Stimulated activated CD4-positive, alpha-beta T cell treated with anti-CD3 and anti-CD28 coated beads, Interleukin-12 subunit alpha, Interleukin-12 subunit beta, amount 100 ng/mL, for 4 hours (primary cell): ENCODE measurements at regions not wholly inside any gene's neighbourhood (a gene's known extent, or its start where the extent isn't known, plus 50 kb on each side); places are given as distances from the start of the nearest gene placed in this dataset.
"Not testable (repeated sequence)": the region's sequence is repeated elsewhere in the genome, so short reads cannot be mapped to it uniquely, and the experiment has no call there.

ENCODE experiments used
- DNase-seq: peaks from one replicate; pipeline ENCODE4 v3.0.0-alpha.2; 2020

DNA sequence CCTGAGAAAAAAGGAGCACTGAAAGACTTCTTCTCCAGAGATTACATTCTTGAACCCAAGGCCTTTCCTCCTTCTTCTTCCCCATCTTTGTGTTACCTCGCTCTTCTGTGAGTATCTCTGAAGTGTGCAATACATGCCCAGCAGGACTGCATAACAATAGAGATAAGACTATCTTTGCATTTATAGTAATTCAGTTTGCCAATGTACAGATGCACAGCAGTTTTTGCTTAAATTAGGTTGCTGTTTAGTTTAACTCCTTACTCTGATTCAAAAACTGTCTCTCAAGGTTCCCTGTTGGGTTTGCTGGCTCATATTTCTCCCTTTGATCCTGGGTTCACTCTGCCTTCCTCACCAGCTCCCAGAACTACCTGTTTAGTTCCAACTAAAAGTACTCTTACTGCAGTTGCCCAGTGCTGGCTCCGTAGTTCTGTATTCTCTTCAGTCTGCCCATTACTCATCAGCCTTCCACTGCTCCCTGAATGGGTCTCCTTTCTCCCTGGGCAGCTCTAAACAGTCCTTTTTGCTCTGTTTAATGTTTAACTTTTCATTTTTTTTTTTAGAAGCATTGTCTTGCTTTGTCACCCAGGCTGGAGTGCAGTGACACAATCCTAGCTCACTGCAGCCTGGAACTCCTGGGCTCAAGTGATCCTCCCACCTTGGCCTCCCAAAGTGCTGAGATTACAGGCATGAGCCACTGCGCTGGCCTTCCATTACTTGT, 180.6 kb upstream of the CAND1 start:
- no peak for DNase-seq

- DNase-seq: no peak
Observed at GRCh38 chr12:67091204-67091603, 178.0 kb upstream of the CAND1 start.

DNA sequence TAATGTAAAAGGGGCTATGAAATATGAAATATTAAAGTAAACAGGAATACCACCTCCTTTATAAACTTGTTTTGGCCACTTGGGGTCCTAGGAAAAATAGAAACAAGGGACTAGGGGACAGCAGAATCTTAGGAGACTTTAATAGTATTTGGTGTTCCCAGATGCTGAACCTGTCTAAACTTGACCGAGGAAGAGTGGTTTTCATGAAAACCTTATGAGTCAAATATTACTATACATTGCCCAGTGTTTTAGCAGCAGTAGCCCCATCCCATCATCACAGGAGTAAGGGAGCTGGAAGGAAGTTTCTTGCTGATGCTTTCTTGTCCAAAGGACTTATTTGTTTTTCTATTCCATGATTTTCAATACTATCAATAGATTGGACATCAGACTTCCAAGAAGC, 177.5 kb upstream of the CAND1 start:
- no peak for DNase-seq

DNA sequence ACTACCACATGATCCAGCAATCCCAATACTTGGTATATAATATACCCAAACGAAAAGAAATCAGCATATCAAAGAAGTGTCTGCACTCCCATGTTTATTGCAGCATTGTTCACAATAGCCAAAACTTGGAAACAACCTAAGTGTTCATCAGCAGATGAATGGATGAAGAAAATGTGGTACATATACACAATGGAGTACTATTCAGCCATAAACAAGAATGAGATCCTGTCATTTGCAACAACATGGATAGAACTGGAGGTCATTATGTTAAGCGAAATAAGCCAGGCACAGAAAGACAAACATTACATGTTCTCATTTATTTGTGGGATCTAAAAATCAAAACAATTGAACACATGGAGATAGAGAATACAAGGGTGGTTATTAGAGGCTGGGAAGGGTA, 176.2 kb upstream of the CAND1 start:
- DNase-seq: not testable (repeated sequence)

GRCh38 chr12:67096533-67097318, 172.4 kb upstream of the CAND1 start:
- no peak for DNase-seq

- no peak for DNase-seq
Observed at GRCh38 chr12:67099858-67100257, 169.3 kb upstream of the CAND1 start.

DNA sequence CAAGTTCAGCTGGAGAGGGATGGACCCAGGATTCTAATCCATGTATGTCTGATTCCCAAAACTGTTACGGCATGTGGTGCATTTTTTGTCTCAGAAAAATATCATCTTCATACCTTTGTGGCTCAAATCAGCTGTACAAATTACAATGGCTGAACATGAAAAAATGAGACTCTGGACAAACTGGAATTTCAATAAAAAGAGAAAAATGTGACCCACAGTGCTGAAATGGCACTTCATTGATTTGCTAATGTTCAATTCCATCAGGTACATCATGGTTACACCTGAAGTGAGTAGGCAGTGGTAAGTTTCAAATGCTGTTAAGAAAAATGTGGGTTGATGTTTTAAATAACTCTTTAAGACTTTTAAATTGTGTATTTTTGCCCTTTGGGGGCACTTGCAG, 165.6 kb upstream of the CAND1 start:
- DNase-seq: no peak

GRCh38 chr12:67107235-67107634, 161.9 kb upstream of the CAND1 start:
- no peak for DNase-seq

DNA sequence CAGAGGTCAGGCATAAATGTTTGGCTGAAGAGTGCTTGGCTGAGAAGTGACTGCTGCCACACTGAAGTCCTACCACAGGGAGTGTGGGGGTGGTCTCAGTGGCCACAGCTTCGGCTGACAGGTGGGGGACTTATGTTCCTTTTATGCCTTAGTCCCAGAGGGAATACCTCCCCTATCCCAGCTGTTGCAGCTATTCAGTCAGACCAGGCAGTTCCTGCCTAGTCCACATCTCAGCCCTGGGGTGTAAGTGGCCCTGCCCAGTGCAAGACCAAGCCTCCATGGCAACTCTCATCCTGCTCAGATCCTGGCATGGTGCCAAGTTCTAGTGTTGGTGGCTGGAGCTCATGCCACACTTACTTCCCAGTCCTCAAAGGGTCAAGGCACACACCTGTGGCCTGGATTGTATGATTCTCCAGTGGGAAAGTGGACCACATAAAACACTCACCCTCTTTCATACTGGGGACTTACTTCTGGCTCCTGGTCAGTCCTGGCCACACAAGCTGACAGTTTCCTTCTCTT, 161.3 kb upstream of the CAND1 start:
- DNase-seq: no peak

DNA sequence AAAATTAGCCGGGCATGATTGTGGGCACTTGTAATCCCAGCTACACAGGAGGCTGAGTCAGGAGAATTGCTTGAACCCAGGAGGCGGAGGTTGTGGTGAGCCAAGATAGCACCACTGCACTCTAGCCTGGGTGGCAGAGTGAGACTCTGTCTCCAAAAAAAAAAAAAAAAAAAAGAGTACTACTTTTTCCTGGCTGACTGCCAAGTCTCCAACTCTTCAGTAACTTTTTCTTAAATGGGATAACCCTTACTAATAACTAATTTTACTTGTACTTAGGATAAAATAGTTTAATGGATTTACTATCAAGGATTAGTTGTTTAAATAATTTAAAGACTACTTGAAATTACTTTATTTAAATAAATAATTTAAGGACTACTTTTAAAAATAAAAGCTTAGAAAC, 158.8 kb upstream of the CAND1 start:
- DNase-seq: not testable (repeated sequence)

- no peak for DNase-seq
Observed at GRCh38 chr12:67111182-67111581, 158.0 kb upstream of the CAND1 start.

GRCh38 chr12:67112586-67112985, 156.6 kb upstream of the CAND1 start:
- no peak for DNase-seq

GRCh38 chr12:67116134-67116533, 153.0 kb upstream of the CAND1 start:
- DNase-seq: no peak

DNA sequence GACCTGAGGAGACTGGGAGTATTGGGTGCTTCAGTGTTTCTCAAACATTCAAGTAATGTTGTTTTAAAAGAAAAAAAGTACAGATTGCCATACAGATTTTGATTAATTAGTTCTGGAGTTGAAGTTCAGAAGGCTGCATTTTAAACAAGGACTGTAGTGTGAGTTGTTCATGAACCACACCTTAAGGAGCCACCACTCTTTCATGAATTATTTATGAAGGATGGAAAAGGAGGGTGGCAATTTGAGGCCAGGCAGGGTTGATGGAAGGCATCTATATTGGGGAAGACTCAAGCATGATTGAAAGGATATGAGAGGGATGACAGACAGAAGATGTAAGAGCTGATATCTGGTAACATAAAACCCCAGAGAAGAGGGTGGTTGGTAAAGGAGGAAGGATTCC, 146.6 kb upstream of the CAND1 start:
- no peak for DNase-seq

- DNase-seq: no peak
Observed at GRCh38 chr12:67137256-67137655, 131.9 kb upstream of the CAND1 start.

DNA sequence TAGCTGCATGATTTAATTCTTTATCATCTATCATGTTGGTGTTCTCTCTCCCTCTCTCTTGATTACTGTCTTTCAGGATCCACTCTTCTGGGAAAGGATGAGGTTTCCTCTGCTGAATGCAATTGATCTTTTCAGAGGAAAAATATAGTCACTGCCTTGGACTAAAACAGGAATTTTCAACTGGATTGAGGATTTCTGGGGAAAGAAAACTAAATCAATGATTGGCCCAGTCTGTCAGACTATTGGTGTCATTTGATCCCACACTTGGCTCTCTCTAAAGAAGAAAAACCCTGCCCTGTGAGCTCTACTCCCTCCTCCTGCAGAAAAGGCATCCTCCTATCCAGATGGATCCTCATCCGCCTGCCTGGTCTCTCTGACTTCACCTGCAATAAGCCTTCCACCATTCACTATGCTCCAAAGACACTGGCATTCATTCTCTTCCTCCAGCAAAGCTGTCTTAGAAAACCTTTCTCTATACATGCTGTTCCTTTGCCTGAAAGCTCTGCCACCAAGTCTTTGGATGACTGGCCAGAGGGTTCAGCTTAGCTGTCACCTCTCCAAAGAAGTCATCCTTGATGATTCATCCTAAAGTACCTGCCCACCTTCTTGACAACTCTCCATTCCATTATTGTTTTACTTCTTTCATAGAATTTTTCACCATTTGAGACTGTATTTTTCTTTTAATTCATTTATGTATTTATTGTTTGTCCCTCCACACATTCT, 127.7 kb upstream of the CAND1 start:
- DNase-seq: no peak

DNA sequence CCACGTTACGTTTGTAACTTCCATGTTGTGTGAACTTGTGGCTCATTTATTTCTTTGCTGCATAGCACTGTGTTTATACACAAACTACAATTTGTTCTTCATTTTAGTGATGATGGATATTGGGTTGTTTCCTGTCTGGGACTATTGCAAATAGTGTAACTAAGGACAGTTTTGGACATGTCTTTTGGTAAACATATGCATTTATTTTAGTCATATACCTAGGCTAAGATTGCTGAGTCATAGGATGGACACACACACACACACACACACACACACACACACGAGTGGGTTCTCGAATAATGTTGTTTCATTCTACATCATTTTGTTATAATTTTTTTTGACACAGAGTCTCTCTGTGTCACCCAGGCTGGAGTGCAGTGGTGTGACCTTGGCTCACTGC, 123.5 kb upstream of the CAND1 start:
- no peak for DNase-seq

DNA sequence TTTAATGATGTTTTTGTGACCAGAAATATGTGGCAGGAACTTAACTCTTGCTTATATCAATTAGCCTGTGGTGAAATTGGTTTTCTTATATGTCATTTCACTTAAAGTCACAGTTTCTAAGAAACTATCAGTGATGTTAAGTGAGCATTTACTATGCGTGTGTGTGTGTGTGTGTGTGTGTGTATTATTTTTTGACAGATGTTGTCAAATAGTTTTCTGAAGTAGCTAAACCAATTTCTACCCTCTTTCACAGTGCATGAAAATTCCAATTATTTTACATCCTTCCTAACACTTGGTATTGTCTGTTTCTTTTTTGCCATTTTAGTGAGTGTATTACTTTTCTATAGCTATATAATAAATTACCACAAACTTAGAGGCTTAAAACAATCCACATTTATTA, 122.1 kb upstream of the CAND1 start:
- no peak for DNase-seq

DNA sequence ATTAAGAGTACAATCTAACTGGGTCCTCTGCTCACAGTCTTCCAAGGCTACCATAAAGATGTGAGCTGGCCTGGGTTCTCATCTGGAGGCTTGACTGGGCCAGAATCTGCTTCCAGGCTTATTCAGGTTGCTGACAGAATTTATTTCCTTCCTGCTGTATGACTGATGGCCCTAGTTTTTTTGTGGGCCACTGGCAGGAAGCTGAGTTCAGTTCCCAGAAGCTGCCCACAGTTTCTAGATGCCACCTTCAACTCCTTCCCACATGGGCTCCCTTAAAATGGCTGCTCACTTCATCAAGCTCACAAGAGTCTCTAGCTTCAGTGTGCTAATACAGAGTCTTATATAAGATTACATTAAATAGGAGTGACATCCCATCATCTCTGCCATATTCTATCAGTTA, 121.7 kb upstream of the CAND1 start:
- no peak for DNase-seq

DNA sequence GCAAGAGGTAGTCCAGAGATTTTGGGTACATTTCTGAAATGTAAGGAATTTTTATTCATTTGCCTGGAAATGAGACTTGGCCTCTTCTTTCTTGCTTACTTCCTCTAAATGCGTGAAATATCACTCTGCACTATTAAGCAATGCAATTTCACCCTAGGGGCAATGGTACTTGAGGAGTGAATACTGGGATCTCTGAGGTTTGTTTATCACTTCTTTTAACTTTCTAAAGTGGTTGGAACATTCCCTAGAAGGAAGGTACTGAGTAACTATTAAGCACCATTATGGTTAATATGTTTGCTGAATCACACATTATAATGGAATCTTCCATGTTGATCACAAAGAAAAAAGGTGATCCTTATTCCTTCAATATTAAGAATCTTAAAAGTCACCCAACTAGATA, 120.9 kb upstream of the CAND1 start:
- DNase-seq: no peak

DNA sequence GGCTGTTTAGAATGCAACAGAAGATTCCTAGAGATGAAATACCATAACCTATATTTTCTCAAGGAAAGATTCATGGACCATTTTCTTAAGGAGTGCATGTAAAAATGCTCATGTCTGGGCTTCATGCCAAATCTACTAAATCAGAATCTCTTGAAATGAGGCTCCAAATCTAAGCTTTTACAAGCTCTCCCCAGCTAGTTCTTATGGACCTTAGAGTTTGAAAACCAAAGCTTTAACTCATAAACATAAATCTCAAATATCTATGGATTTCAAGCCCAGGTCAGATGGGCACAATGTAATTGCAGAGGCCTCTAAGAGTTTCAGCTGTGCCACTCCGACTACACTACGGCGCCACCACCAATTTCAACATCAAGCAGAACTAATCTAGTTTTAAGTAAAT, 117.3 kb upstream of the CAND1 start:
- no peak for DNase-seq

DNA sequence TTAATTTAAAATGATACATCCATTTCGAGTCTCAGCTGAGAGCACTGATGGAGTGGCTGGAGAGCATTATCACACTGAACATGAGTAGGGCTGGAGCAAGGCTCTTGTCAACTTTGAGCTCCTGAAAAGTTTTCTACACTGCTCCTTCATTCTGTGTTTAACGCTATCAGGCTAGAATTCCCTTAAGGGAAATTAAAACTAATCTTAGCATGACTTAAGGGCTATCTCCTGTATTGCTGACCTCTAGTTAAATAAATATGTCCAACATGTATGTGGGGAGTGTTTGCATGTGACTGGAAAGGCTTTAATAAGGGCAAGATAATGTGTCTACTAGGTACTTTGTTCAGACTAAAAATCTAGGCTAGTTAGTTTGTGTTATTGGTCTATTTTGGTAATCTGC, 116.7 kb upstream of the CAND1 start:
- DNase-seq: no peak

- no peak for DNase-seq
Observed at GRCh38 chr12:67154901-67155300, 114.3 kb upstream of the CAND1 start.

GRCh38 chr12:67155863-67156262, 113.3 kb upstream of the CAND1 start:
- DNase-seq: no peak
